GM20000 (cell line): ENCODE measurements at regions not wholly inside any gene's neighbourhood (a gene's known extent, or its start where the extent isn't known, plus 50 kb on each side); places are given as distances from the start of the nearest gene placed in this dataset.

Experiments
- DNase-seq: peaks from one replicate; pipeline ENCODE4 v3.0.0; 2012; ENCODE audit warnings: low spot score
- TF ChIP-seq, protein P1 (sequence below): IDR thresholded peaks from 2 replicates; pipeline ENCODE4 v1.5.1; 2012; ENCODE audit warnings: mild to moderate bottlenecking, control low read depth; ENCODE audit errors: extremely low read depth, missing control alignments

DNA sequence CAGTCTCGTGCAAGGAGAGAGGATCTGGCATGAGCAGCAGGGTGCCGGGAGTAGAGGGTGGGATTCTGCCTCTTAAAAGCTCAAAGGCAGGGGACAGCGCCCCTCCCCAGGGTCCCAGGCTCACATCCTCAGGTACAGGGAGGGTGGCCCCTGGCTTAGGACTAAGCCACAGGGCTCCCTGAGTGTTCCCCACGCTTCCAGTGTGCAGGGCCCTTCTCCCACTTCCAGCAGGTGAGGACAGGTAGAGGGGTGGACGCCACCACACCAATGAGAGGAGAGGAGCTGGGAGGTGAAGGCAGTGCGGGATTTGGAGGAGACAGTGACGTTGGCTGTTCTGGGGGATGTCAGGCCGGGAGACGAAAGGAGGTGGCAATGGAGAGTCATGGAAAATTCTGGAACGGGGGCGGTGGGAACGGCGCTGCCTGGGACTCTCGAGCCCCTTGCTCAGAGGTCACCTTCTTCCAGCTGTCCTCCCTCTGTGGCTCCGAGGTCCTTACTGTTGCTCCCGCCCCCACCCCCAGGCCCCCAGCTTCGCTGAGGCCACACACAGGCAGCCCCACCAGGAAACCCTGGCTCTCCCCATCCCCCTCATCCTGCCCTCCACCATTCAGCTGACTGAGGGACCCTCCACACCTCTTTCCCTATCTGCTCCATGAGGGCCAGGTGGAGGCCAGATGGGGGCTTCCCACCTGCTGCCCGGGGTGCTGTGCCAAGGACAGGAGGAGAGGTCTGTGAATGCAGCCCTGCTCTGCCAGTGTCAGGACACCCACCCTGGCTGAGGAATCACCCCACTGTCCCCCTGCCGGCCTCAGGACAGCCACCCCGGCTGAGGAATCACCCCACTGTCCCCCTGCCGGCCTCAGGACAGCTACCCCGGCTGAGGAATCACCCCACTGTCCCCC lies 57.7 kb upstream of the ACSF3 start:
- DNase-seq: no peak
- TF ChIP-seq, protein P1, sequence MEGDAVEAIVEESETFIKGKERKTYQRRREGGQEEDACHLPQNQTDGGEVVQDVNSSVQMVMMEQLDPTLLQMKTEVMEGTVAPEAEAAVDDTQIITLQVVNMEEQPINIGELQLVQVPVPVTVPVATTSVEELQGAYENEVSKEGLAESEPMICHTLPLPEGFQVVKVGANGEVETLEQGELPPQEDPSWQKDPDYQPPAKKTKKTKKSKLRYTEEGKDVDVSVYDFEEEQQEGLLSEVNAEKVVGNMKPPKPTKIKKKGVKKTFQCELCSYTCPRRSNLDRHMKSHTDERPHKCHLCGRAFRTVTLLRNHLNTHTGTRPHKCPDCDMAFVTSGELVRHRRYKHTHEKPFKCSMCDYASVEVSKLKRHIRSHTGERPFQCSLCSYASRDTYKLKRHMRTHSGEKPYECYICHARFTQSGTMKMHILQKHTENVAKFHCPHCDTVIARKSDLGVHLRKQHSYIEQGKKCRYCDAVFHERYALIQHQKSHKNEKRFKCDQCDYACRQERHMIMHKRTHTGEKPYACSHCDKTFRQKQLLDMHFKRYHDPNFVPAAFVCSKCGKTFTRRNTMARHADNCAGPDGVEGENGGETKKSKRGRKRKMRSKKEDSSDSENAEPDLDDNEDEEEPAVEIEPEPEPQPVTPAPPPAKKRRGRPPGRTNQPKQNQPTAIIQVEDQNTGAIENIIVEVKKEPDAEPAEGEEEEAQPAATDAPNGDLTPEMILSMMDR: no peak

DNA sequence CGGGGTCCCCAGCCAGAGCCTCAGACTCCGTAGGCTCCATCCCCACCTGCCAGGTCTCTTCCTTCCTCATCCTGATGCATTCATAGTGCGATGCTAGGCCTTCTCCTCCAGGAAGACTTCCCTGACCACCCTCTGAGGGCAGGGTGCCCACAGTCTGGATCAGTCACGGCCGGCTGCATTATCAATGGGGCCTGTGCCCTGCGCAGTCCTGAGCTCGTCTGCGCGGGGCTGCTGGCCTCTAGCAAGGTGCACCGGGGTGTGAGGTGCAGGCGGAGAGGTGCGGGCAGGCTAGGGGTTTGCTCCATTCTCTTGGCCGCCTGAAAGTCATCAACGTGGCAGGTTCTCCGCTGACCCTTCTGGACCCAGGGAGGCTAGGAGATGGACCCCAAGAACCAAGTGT lies 56.9 kb upstream of the ACSF3 start:
- TF ChIP-seq, protein P1: no peak
- no peak for DNase-seq

DNA sequence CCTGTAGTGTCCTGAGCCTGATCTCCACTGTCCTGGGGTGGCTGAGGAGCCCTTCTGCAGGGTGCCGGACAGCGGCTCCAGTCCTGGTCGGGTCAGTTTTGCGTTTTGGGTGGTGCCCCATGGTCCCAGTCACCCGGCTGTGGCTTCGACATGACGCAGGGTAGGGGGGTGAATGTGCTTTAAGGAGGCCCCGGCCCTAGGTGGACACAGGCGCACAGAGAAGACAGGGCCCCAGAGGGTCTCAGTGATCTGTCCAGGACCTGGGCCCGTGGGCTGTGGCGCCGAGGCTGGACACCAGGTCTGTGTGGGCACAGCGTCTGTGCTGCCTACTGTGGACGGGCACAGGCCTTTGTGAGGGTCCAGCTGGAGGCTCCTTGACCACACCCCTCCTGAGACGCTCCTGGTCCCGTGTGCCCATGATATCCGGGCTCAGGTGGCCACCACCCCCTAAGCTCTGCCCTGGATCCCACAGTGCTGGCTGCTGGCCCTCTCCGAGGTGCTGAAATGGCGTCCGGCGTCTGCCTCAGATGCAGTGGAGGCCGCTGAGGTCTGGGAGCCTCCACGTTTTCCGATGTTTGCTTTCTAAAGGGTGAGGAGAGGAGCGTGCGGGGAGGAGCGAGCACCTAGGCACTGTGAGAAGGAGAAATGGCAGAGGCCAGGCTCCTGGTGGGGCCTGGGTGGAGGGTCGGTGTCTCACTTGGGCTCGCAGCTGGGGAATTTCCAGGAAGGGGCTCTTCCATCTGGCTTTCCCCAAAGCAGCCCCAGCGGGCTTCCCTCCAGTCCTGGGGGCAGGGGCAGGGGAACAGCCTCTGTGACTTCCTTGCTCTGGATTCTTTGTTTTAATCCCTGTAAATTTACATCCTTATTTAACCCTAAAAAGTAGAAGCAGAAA lies 56.1 kb upstream of the ACSF3 start:
- no peak for DNase-seq
- TF ChIP-seq, protein P1: no peak

DNA sequence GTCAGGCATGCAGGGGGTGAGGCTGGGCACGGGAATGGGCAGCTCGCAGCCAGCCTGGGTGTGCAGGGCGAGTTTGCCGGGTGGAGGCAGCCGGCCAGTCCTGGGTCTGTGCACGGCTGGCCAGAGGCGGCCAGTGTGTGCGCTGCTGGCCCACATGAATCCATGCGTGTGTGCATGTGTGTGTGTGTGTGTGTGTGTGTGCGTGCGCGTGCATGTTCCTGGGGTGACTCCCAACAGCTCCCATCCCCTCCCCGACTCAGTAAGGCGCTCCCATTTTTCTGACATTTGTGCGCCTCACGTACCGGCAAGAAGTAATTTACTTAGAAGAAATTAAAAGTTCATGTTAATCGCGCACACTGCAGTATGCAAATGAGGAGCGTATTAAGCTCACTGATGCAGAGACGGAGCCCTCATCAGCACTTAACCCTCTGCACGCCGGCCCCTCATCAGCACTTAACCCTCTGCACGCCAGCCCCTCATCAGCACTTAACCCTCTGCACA lies 55.4 kb upstream of the ACSF3 start:
- no peak for DNase-seq
- TF ChIP-seq, protein P1: no peak

DNA sequence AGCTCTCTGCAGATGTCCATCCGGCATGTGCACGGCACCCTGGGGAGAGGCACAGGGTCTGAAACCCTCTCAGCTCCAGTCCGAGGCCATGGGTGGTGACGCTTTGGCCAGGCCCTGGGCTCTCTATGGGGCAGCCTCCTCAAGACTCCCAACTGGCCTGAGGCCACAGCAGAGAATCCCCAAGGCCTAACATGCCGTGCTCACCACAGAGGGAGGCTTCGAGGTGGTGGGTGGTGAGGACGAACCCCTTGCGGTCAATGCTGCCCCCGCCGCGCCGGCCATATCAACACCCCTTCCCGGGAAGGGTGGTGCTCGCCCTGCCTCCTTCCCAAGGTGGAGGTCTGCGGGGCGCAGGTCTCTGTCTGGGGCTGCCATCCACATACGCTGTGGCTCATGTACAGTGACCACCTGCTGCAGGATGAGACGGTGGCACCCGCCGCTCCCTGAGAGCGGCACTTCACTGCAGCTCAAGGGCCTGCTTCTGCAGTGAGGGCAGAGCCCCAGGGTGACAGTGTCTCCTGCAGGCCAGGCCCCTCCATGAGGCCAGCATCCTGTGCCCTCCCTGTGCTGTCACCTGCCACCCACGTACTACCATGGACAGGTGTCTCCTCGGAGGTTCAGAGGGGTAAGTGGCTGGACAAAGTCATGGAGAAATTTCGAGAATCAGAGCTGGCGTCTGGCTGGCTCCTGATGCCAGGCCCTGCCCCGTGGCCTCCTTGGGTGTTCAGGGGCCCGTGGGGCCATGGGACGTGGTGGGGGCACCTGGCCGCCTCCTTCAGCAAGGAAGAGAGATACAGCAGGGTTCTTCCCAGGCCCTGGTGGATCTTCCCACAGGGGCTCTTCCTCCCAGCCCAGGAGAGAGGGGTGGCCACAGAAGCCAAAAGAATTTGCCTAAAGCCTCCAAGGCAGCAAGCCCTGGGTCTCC lies 54.6 kb upstream of the ACSF3 start:
- DNase-seq: no peak
- TF ChIP-seq, protein P1: no peak

DNA sequence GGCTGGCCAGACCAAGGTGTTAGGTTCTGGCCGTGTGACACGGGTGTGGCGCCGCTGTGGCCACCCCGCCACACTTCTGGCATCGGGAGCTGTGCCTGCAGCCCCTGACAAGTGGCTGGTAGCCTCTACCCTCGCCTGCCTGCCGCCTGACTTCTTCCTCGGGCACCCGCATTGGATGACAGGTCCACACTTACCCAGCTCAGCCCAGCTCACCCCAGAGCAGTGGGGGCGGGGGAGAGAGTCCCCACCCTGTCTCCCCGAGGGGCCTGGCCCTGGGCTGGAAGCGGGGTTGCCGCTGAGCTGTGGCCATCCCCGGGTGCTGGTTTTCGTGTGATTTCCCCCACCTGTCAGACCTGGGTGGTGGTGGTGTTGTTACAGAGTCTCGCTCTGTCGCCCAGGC lies 53.9 kb upstream of the ACSF3 start:
- TF ChIP-seq, protein P1: no peak

More for the DNA sequence above, 53.9 kb upstream of the ACSF3 start:
- no peak for DNase-seq
